NCI-H82 treated with DMSO at 0.1 percent for 48 hours (cell line): ENCODE measurements at regions not wholly inside any gene's neighbourhood (a gene's known extent, or its start where the extent isn't known, plus 50 kb on each side); places are given as distances from the start of the nearest gene placed in this dataset.
"Not testable (repeated sequence)": the region's sequence is repeated elsewhere in the genome, so short reads cannot be mapped to it uniquely, and the experiment has no call there.

ENCODE experiments used
- DNase-seq: peaks from one replicate; lab custom pipeline; 2025; ENCODE audit not compliant: unreplicated experiment; lab: John Stamatoyannopoulos, UW

DNA sequence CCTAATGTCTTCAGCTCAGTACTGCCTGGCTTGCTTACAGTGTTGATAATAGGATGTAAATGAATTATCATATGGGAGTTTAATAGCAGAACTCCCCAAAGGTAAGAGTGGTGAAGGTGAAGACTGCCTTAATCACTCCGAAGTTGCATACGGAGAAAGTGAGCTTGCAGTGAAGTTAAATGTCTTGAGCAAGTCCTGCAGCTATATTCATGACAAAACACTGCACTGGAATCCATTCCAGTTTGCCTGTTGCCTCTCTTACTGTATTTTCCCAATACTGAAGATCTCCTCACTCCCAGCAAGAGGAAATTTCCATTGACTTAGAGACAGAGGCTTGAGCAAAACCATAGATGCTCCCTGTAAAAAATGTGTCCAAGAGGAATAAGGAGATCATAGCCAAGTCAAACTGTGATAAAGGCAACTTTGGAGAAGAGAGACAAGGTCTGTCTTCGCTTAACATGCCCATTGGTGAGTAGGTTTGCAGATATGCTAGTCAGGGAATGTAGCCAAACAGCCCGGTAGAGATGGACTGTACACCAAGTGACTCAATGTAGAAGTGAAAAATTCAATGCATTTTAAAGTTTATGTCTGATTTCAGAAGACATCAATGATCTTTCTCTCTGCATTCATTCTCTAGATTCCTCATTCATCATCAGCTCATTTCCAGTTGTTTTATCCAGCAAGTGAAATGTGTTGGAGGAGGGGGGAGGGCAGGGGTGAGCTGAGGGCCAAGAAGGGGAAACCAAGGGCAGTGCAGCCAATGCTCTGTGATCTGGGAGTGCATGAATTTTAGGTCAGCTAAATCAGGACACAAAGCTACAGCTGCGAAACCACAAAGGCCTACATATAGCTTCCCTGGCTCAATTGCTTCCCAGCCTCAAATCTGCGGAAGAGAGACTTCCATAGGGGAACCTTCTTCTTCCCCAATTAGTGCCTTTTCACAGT is 667.1 kb upstream of the NR2F2 start:
- no peak for DNase-seq

DNA sequence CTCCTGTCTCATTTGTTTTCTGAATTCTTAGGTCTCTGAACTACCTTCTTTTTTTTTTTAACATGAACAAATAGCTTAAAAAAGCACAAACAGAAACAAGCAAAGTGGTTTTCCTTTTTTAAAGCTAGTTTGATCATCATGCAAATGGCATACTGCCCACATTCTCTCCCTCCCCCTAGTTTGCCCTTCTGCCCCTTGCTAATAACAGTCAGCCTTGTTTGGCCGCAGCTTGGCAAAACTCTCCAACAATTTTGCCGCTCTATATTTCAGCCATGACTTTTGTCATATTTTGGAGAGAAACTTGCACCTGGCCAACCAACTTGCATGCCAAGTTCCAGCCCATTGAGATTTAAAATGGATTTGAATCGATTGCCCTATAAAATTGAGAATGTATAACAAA is 666.0 kb upstream of the NR2F2 start:
- DNase-seq: no peak

DNA sequence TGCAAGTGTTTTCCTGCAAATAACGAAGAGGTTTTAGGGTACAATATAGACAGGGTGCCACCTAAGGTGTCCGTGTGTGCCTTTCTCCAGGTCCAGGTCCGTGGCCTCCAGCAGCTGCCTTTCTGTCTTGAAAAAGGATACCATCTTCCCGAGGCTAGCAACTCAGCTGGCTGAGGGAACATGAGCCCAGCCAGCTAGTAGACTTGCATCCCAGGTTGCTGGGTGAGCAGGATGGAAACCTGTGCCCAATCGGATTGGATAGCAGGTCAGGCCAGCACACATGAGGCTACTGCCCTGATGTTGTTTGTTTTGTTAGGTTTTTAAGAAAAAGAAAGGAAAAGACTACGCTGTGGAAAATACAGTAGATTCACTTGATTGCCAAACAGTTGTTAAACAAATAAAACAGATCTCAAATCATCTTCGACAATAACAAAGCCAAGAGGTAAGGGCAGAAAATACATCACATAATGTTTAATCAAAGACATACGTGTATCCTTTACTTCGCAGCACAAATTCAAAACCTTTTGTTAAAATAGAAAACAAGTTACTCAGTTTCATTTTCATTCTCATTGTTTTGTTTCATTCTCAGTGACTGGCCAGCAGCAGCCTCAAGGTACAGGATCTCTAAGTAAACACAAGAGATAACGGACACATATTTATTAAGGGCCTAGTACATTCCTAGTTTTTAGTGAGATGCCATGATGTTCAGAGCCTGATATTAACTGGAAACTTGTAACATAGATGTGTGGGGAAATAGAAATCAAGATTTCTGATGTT is 661.2 kb upstream of the NR2F2 start:
- no peak for DNase-seq

DNA sequence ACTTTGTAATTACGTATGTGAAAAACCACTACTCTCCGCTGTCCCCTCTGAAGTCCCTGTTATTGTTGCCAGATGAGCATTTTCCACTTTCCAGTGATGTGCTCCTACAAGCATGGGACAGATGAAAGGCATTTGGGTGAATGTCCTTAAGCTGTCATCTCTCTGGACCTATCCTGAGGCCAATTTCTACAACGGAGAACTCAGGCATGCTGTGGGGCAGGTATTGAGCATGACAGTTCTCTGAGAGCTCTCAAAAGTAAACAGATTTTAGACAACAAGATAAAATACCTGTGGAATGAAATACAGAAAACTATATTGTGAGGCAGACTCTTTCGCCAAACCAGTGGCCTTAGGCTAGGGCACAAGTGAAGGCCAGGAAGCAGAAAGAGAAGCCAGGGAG is 656.5 kb upstream of the NR2F2 start:
- DNase-seq: no peak

DNA sequence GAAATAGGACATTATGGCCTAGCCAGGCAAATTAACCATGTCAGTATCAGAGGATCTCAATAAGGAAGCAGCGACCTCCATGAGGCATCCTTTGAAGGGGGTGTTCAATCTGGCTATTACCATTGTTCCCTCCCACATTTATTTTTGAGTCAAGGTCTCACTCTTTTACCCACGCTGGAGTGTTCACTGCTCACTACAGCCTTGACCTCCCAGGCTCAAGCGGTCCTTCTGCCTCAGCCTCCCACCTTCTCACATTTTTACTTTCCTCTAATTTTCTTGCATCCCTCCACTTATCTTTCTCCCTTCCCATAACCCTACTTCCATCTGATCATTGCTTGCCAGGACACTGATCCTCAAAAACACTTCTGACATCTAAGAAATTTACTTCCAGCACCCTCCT is 654.0 kb upstream of the NR2F2 start:
- no peak for DNase-seq

DNA sequence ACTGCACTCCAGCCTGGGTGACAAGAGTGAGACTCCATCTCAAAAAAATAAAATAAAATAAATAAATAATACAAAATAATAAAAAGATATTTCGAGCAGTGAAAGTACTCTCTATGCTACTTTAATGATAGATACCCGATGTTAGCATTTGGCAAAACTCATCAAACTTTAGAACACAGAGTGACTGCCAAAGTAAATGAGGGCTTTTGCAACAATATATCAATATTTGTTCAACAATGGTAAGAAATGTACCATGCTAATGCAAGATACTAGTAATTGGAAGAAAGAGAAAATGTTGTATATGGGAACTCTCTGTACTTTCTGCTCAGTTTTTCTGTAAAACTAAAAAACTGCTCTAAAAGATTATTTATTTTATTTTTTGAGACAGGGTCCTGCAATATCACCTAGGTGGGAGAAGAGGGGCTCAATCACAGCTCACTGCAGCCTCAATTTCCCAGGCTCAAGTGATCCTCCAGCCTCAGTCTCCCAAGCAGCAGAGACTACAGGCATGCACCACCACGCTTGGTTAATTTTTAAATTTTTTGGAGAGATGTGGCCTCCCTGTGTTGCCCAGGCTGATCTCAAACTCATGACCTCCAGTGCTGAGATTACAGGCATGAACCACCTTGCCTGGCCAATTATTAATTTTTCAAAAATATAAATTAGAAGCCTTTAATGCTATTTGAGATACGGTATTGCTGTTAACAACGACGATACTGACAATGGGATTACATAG is 650.5 kb upstream of the NR2F2 start:
- no peak for DNase-seq

DNA sequence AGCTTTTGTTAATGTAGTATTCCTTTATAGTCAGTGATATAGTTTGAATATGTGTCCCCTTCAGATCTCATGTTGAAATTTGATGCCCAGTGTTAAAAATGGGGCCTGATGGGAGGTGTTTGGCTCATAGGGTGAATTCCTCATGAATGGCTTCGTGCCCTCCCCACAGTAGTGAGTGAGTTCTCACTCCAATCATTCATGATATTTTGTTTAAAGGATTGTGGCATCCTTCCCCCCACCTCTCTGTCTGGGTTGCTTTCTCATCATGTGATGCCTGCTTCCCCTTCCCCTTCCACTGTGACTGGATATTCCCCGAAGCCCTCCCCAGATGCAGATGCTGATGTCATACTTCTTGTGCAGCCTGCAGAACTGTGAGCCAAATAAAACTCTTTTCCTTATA is 649.8 kb upstream of the NR2F2 start:
- no peak for DNase-seq

DNA sequence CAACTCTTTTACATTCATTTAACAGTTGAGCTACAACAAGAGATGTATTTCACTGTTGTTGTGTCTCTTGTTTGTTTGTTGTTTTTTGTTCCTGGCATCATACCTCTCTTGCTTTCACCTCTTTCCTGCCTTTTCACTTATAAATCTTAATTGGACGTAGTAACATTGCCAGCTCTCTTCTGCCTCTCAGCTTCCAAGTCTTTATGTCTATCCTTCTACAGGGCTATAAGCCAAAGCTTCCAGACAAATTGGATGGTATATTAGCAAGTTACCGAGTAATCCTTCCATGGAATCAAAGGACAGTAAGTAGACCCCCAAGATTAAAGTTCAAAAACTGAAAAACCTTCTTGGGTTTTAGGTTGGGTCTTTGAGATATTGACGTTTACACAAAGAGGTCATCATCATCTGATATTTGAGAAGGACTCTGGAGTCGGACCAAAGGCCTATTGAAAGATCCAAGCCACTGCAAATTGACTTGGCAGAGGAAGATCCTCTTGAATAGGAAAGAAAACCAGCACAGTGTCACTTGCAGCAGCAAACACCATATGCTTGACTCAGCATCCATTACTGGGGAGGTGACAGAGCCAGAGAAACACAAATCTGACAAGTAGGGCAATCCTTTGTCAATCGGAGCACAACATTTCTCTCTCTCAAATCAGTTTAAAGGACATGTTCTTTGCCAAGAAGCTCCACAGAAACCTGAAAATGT is 648.5 kb upstream of the NR2F2 start:
- no peak for DNase-seq

DNA sequence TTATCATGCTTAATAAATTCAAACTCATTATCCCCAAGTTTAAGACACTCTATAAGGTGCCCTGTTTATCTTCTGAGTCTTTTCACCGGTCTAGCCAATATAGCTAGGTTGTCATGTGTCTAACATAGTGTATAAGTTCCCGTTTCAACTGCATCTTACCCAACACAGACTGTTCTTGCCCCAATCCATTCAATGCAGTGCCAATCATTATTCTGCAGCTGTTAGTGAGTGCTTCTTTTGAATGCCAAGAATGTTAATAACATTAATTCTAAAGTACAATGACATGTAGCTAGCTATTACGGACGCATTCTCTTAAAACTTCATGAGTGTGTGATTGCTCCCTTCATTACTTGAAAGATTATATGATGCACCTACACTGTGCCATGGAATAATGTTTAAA is 646.4 kb upstream of the NR2F2 start:
- no peak for DNase-seq

DNA sequence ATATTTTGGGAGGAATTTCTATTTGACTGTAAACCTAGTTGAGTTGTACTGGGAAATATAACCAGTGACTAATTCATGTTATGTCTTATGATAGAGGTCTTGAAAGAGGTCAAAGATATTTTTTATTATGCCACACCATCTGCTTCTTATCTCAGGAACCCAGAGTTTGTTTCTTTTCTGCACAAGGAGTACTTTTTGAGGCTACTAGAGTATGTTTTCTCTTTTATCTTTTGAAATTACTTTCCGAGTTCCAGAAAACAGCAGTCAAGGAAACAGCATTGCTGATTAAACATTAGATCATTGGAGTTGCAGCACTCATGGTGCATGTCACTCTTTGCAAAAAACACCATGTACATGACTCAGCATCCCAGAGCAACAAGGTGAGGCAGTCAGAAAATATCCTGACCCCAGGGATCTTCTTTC is 645.8 kb upstream of the NR2F2 start:
- no peak for DNase-seq

DNA sequence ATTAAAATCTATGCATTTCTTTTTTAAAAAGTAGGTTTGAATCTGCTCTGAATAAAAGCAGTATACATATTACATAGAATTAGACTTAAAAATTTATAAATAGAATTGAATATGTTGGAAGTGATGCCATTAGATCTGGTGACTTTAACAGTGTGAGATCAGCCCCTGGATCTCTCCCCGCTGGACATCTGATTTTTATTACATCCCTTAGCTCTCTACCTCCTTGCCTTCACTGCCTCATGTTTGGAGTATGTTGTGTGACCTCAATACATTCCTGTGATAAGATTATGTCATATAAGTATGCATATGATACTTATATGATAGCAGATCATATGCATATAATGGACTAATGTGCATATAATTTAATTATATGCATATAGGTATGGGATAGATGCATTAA is 643.4 kb upstream of the NR2F2 start:
- DNase-seq: no peak

DNA sequence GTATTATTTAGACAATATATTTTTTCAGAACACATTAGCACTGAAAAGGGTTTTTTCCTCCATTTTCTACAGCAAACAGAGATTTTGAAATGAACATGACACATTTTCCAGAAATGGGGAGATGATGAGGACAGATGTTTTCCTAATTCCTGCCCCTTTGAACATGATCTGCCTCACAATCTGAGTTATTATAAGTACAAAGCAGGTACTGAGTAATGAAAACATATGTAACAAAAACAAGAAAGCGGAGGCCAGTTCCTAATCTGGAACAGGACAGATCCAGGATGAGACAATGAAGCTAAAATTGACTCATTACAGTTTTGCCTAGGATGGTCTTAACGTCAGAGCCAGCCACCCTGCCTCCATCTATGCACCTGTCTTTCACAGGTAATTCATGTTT is 642.8 kb upstream of the NR2F2 start:
- no peak for DNase-seq

DNA sequence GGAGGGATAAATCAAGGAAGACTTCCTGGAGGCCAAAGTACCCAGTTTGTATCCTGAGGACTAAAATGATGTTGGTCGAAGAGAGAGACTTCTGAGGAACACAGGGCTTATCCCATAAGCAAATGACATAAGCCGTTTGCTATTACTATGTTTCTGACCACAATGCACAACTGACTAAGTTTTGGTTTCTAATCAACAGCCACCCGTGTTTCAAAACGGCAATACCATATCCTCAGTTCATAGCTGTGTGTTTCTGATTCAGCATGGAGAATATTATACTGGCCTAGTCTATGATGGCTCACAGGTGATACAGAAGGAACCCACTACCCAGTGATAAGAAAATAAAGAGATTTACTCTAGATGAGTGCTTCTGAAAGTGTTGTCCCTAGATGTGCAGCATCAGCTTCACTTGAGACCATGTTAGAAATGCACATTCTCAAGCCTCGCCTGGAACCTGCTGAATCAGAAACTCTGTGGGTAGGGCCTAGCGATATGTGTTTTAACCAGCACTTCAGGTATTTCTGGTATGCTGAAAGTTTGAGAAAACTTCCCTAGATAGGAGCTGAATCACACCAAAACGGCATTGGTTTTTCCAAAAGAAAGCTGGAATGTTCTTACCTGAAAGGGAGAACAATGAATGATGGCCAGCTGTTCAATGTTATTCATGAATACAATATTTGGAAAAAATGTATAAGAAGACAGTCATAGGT is 639.7 kb upstream of the NR2F2 start:
- no peak for DNase-seq

DNA sequence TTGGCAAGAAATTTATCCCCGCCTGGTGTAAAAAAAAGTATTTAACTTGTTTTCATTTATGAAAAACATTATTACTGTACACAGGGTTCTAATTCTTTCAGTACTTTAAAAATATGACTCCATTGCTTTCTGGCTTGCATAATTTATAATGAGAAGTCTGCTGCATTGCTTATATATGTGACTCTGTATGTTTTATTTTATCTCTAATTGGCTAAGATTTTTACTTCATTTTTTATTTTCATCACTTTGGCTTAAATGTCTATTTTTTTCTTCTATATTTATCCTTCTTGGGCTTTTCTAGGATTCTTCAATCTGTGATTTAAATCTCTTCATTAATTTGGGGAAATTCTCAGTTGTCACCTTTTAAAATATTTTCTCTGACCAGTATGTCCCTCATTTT is 636.6 kb upstream of the NR2F2 start:
- DNase-seq: no peak

DNA sequence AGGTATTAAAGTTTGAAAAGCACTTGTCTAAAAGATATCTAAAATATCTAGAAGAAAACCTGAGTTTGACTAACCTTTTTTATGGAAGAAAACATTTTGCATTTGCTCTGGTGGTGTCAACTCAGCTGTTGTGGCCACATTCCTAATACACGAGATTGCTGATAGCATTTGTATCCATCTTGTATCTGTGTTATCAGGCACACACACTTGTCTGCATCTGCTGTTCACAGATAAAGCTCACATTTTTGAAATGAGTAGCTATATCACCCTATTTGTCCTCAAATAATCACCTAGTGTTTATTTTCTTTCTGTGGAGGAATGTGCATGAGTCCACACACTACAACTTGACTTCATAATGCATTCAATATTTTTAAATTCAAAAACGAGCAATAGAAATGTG is 632.3 kb upstream of the NR2F2 start:
- no peak for DNase-seq

DNA sequence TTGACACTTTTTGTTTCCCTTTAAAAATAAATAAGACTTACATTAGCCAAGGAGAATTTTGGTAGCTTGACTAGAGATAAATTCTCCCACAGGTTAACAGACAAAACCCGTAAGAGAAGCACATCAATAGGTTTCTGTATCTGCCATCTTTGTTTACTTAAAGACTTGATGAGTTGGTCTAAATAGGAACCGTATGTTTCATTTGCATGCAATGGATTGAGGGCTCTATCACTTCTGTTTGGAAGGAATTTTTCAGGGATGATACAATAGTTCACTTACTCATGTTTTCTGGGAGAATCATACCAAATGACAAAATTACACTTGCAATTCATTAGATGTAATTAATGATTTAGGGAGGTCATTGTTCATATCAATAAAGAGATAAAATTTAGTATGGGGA is 631.5 kb upstream of the NR2F2 start:
- no peak for DNase-seq

DNA sequence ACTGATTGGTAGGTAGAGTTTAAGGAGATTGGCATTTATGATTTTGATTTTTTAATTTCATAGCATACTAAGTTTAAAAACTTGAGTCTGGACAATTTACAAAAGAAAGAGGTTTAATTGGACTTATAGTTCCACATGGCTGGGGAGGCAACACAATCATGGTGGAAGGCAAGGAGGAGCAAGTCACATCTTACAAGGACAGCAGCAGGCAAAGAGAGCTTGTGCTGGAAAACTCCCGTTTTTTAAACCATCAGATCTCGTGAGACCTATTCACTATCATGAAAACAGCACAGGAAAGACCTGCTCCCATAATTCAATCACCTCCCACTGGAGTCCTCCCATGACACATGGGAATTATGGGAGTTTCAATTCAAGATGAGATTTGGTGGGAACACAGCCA is 630.9 kb upstream of the NR2F2 start:
- no peak for DNase-seq

DNA sequence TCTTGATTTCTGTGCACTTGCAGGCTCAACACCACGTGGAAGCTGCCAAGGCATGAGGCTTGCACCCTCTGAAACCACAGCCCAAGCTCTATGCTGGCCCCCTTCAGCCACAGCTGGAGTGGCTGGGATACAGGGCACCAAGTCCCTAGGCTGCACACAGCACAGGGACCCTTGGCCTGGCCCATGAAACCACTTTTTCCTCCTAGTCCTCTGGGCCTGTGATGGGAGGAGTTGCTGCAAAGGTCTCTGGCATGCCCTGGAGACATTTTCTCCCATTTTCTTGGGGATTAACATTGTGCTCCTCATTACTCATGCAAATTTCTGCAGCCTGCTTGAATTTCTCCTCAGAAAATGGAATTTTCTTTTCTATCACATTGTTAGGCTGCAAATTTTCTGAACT is 629.8 kb upstream of the NR2F2 start:
- not testable (repeated sequence) for DNase-seq

DNA sequence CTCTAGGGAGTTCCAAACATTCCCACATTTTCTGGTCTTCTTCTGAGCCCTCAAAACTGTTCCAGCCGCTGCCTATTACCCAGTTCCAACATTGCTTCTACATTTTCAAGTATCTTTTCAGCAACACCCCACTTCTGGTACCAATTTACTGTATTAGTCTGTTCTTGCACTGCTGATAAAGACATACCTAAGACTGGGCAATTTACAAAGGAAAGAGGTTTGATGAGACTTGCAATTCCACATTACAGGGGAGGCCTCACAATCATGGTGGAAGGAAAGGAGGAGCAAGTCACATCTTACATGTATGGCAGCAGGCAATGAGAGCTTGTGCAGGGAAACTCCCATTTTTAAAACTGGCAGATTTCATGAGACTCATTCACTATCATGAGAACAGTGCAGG is 629.1 kb upstream of the NR2F2 start:
- no peak for DNase-seq

DNA sequence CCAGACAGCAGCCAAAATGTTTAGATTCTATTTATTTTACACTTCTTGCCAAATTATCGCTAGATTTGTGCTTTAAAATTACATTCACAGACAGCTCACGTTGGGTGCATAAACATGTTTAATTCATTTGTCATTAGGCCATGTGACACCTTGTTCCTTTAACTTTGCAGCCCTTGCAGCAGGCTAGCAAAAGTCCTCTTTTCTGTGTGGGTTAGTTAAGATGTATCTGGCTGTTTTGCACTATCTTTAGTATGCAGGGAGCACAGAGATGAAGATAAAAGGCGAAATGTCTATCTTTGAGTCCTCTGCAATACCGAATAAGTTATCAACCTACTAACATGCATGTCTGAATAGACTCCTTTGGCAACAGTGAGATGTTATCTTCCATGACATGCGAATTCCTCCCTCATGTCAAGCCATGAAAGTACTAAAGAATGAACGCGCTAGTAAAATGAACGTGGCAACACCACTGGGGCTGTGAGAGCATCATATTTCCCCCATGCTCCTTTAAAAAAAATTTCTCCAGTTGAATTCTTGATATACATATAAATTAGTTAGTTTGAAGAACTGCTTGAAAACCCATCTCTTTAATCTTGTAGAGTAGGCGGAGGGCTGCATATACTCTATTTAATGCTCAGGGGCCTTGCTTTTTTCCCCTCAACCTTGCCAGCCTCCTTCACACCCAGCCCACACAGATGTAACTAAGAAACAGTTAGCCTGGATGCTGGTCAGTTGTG is 620.4 kb upstream of the NR2F2 start:
- no peak for DNase-seq
